ENCODE measurements at regions not wholly inside any gene's neighbourhood (a gene's known extent, or its start where the extent isn't known, plus 50 kb on each side); places are given as distances from the start of the nearest gene placed in this dataset.

- POLR2A ChIA-PET = no interaction called here
- Histone ChIP-seq H4K20me1 (replicated peaks; ENCODE audit: control insufficient read depth, extremely low read depth, insufficient read depth, low read length) (no peaks in the 10 kb centered on the region), H3K9me1 (replicated peaks; ENCODE audit: control insufficient read depth, extremely low read depth, insufficient read depth, low read length) (no peaks in the 10 kb centered on the region), H3K4me1 (ENCODE audit: control insufficient read depth, extremely low read depth, insufficient read depth, low read length) (peaks cover 15% of the 10 kb centered on the region), H2AFZ (ENCODE audit: low read depth, low read length) (no peak overlapping the region), H3K4me3 (replicated peaks in 1 of 3; ENCODE audit: insufficient read depth in 1 of 3, low read depth in 1 of 3, low read length in 3 of 3) (no peak overlapping the region), H3K27me3 (ENCODE audit: control insufficient read depth in 2 of 2, insufficient read depth in 2 of 2, low read length in 2 of 2) (no peaks in the 10 kb centered on the region), H3K4me2 (ENCODE audit: insufficient read depth, low read length) (no peak overlapping the region), H3K9ac (replicated peaks; ENCODE audit: extremely low read depth, insufficient read depth, low read length) (no peak overlapping the region), H3K36me3 (ENCODE audit: control insufficient read depth in 2 of 2, extremely low read depth in 1 of 2, insufficient read depth in 2 of 2, low read length in 2 of 2) (no peaks in the 10 kb centered on the region), H3K9me3 (replicated peaks; ENCODE audit: control insufficient read depth, insufficient read depth, low read length) (no peaks in the 10 kb centered on the region), H3K27ac (ENCODE audit: insufficient read depth, low read depth, low read length) (no peak overlapping the region), H3K79me2 (ENCODE audit: control insufficient read depth, insufficient read depth, low read length) (no peaks in the 10 kb centered on the region)
- no peak for FAIRE-seq
- TF ChIP-seq FOS (IDR thresholded peaks at IDR 0.05; ENCODE audit: borderline replicate concordance, insufficient read depth, low read length) = no peak
- no peak for TF ChIP-seq EZH2 (IDR thresholded peaks at IDR 0.05; ENCODE audit: borderline replicate concordance, low read depth, low read length, severe bottlenecking)
- dilution Hi-C loops (cut with MboI; ENCODE audit: extremely low pct_ligation_motif_present, low sequenced_read_pairs) (no loop called here), intact Hi-C loops (cut with micrococcal nuclease) (loop anchor here (2.0 to 5.0 kb wide), 2 partner anchors 43 to 57 kb away; no protein-coding TSS in a partner anchor)
- no TSS peak for BruUV-seq (replicated peaks)
- no peak for DNase-seq (ENCODE audit: low read depth, low spot score)
- CTCF ChIA-PET = interaction anchor here (0.7 to 1.3 kb wide), 3 partner anchors 21 to 93 kb away, joined by 3 to 4 read pairs (median 3); no protein-coding TSS in a partner anchor
Observed at GRCh38 chr17:6233856-6234255, 163.7 kb downstream of the WSCD1 start.

GRCh38 chr17:6233339-6233738, 163.2 kb downstream of the WSCD1 start:
- Histone ChIP-seq H3K4me1 (ENCODE audit: control insufficient read depth, extremely low read depth, insufficient read depth, low read length) (peaks cover 15% of the 10 kb centered on the region), H3K79me2 (ENCODE audit: control insufficient read depth, insufficient read depth, low read length) (no peaks in the 10 kb centered on the region), H3K9ac (replicated peaks; ENCODE audit: extremely low read depth, insufficient read depth, low read length) (no peak overlapping the region), H4K20me1 (replicated peaks; ENCODE audit: control insufficient read depth, extremely low read depth, insufficient read depth, low read length) (no peaks in the 10 kb centered on the region), H3K27me3 (ENCODE audit: control insufficient read depth in 2 of 2, insufficient read depth in 2 of 2, low read length in 2 of 2) (no peaks in the 10 kb centered on the region), H3K9me3 (replicated peaks; ENCODE audit: control insufficient read depth, insufficient read depth, low read length) (no peaks in the 10 kb centered on the region), H3K9me1 (replicated peaks; ENCODE audit: control insufficient read depth, extremely low read depth, insufficient read depth, low read length) (no peaks in the 10 kb centered on the region), H3K27ac (ENCODE audit: insufficient read depth, low read depth, low read length) (no peak overlapping the region), H3K36me3 (ENCODE audit: control insufficient read depth in 2 of 2, extremely low read depth in 1 of 2, insufficient read depth in 2 of 2, low read length in 2 of 2) (no peaks in the 10 kb centered on the region), H3K4me3 (replicated peaks in 1 of 3; ENCODE audit: insufficient read depth in 1 of 3, low read depth in 1 of 3, low read length in 3 of 3) (no peak overlapping the region), H2AFZ (ENCODE audit: low read depth, low read length) (no peak overlapping the region), H3K4me2 (ENCODE audit: insufficient read depth, low read length) (no peak overlapping the region)
- intact Hi-C loops (cut with micrococcal nuclease) = loop anchor here (2.0 to 5.0 kb wide), 2 partner anchors 43 to 56 kb away; no protein-coding TSS in a partner anchor
- BruUV-seq (replicated peaks) = no TSS peak
- no peak for TF ChIP-seq MYC (IDR thresholded peaks at IDR 0.05; ENCODE audit: low read depth, low read length)
- CTCF ChIA-PET = no interaction called here
- dilution Hi-C loops (cut with MboI; ENCODE audit: extremely low pct_ligation_motif_present, low sequenced_read_pairs) = no loop called here
- DNase-seq (ENCODE audit: low read depth, low spot score) = no peak
- no peak for FAIRE-seq
- POLR2A ChIA-PET = no interaction called here
